GM19240 (cell line): ENCODE measurements at regions not wholly inside any gene's neighbourhood (a gene's known extent, or its start where the extent isn't known, plus 50 kb on each side); places are given as distances from the start of the nearest gene placed in this dataset.
"Not testable (repeated sequence)": the region's sequence is repeated elsewhere in the genome, so short reads cannot be mapped to it uniquely, and the experiment has no call there.

Source experiments
- DNase-seq: peaks from one replicate; pipeline ENCODE4 v3.0.0; 2011; ENCODE audit warnings: low spot score; ENCODE audit not compliant: insufficient read length

- DNase-seq = no peak
These were observed 427.5 kb upstream of the NUDT12 start for GRCh38 chr5:103990064-103990463.

- DNase-seq = no peak
These were observed 419.0 kb upstream of the NUDT12 start for GRCh38 chr5:103981592-103981991.

- DNase-seq = no peak
These were observed 411.1 kb upstream of the NUDT12 start for GRCh38 chr5:103973669-103974068.

GRCh38 chr5:103966295-103966694, 403.7 kb upstream of the NUDT12 start:
- DNase-seq = not testable (repeated sequence)

- DNase-seq = no peak
These were observed 399.4 kb upstream of the NUDT12 start for GRCh38 chr5:103962023-103962422.

- DNase-seq = no peak
These were observed 391.2 kb upstream of the NUDT12 start for GRCh38 chr5:103953601-103954382.

GRCh38 chr5:103951776-103952175, 389.2 kb upstream of the NUDT12 start:
- no peak for DNase-seq

- DNase-seq = no peak
These were observed 380.6 kb upstream of the NUDT12 start for GRCh38 chr5:103943230-103943629.

GRCh38 chr5:103942587-103943186, 380.1 kb upstream of the NUDT12 start:
- no peak for DNase-seq

GRCh38 chr5:103941596-103941995, 379.0 kb upstream of the NUDT12 start:
- no peak for DNase-seq

GRCh38 chr5:103938146-103938695, 375.6 kb upstream of the NUDT12 start:
- DNase-seq = no peak

GRCh38 chr5:103929338-103930013, 366.9 kb upstream of the NUDT12 start:
- no peak for DNase-seq

- DNase-seq = no peak
These were observed 365.1 kb upstream of the NUDT12 start for GRCh38 chr5:103927739-103928138.

- no peak for DNase-seq
These were observed 361.1 kb upstream of the NUDT12 start for GRCh38 chr5:103923616-103924168.

- DNase-seq = no peak
These were observed 356.9 kb upstream of the NUDT12 start for GRCh38 chr5:103919506-103919905.

GRCh38 chr5:103918668-103919367, 356.2 kb upstream of the NUDT12 start:
- no peak for DNase-seq

GRCh38 chr5:103915081-103915480, 352.5 kb upstream of the NUDT12 start:
- no peak for DNase-seq

GRCh38 chr5:103910786-103911185, 348.2 kb upstream of the NUDT12 start:
- no peak for DNase-seq

- DNase-seq = no peak
These were observed 347.4 kb upstream of the NUDT12 start for GRCh38 chr5:103910011-103910410.

GRCh38 chr5:103909391-103909790, 346.8 kb upstream of the NUDT12 start:
- no peak for DNase-seq
